ENCODE measurements at regions not wholly inside any gene's neighbourhood (a gene's known extent, or its start where the extent isn't known, plus 50 kb on each side); places are given as distances from the start of the nearest gene placed in this dataset.

DNA sequence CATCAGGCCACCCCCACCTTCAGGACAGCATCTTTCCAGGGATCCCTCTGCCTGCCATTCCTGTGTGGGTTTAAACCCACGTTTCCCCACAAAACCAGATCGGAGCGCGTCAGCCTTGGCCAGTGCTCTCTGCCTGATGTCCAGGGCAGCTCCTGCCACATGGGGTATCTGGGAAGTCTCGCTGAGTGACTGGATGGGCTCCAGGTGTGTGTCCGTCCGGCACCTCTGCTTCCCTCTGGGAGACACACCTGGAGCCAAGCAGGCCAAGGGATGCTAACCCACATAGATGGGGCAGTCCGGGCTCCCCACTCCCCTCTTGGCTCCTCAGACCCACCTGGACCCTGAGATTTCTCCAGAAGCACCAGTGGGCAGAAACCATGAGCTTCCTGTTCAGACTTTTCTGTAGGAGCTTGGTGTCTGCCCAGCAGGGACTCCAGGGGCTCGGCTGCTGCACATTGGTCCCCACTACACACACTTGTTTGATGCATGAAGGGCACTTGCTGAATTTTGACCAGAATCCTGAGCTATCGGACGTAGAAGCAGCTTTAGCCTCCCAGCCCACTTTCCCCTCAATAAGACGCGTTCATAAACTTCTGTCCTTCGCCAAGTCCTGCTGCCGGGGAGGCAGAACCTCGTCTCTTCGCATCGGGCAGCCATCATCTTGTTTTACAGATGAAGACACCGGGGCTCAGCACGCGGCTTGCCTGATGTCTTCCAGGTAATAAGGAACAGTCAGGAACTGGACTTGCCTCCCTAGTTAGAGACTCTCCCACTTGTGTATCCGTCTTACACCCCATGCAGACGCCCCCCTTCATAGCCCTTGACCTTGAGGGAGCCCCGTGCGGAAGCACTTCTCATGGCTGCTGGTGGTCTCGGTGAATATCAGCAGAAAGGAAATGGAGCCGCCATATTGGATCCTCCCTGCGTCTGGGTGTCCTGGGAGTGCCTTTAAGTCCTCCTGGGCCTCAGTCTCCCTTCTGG is 91.6 kb upstream of the ZNF469 start:
- no peaks in the 10 kb centered on the region for H3K36me3 Mint-ChIP-seq (ENCODE audit: insufficient read depth, unreplicated experiment)
- no TSS peak for BruUV-seq (replicated peaks)
- no peaks in the 10 kb centered on the region for H3K9me3 Mint-ChIP-seq (ENCODE audit: unreplicated experiment)
- no peaks in the 10 kb centered on the region for H3K4me1 Mint-ChIP-seq (ENCODE audit: insufficient read depth, unreplicated experiment)
- intact Hi-C loops (cut with micrococcal nuclease): no loop called here
- CTCF ChIA-PET: interaction anchor here (0.5 to 0.6 kb wide), 2 partner anchors 16 to 75 kb away, joined by 3 read pairs; no protein-coding TSS in a partner anchor
- no peak overlapping the region for H3K27ac Mint-ChIP-seq (ENCODE audit: low read depth, unreplicated experiment)
- DNase-seq (ENCODE audit: unreplicated experiment): no peak
- H3K4me3 Mint-ChIP-seq (ENCODE audit: unreplicated experiment): no peak overlapping the region
- POLR2A ChIA-PET: no interaction called here
- no peaks in the 10 kb centered on the region for H3K27me3 Mint-ChIP-seq (ENCODE audit: insufficient read depth, unreplicated experiment)
- TF ChIP-seq, protein P1, sequence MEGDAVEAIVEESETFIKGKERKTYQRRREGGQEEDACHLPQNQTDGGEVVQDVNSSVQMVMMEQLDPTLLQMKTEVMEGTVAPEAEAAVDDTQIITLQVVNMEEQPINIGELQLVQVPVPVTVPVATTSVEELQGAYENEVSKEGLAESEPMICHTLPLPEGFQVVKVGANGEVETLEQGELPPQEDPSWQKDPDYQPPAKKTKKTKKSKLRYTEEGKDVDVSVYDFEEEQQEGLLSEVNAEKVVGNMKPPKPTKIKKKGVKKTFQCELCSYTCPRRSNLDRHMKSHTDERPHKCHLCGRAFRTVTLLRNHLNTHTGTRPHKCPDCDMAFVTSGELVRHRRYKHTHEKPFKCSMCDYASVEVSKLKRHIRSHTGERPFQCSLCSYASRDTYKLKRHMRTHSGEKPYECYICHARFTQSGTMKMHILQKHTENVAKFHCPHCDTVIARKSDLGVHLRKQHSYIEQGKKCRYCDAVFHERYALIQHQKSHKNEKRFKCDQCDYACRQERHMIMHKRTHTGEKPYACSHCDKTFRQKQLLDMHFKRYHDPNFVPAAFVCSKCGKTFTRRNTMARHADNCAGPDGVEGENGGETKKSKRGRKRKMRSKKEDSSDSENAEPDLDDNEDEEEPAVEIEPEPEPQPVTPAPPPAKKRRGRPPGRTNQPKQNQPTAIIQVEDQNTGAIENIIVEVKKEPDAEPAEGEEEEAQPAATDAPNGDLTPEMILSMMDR (IDR thresholded peaks at IDR 0.05; ENCODE audit: unreplicated experiment): no peak

DNA sequence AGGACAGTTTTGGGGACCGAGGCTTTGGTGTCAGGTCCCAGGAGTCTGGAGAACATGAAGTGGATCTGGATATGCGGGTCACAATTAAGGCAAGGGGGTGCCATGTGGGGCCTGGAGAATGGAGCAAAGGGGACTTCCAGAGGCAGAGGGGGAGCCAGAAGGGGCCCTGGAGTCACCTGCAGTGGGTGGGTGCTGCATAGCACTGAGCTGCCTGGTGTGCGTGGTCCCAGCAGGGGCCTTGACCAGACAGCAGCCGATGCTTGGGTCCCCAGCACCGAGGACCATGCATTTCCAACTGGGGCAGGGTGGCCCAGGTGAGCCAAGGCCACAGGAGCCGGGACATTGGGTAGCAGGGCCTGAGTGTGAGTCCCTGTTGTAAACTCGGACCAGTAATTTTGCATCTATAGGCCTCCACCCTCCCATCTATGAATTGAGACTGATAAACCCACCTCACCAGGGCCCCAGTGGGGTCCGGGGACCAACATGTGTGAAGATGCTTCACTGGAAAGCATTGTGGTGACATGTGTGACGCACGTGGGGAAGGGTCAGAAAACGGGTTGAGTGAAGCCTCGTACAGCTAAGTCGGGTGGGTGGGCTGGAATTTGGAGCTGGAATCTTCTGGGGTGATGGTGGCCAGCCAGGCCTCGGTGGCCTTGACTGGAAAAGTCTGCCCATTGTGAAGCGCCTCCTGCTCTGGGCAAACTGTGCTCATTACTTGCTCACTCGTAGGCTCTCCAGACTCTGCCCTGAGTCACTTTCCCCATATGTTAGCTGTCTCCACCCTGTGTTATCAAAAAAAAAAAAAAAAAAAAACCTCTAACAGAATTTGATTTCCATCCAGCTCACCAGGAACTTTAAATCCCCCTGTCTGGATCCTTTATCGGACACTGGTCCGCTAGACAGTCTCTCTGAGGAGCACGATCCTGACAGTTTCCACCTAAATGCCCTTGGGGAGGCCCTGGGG is 90.5 kb upstream of the ZNF469 start:
- no peaks in the 10 kb centered on the region for H3K36me3 Mint-ChIP-seq (ENCODE audit: insufficient read depth, unreplicated experiment)
- H3K27me3 Mint-ChIP-seq (ENCODE audit: insufficient read depth, unreplicated experiment): no peaks in the 10 kb centered on the region
- no peak overlapping the region for H3K27ac Mint-ChIP-seq (ENCODE audit: low read depth, unreplicated experiment)
- no peak for DNase-seq (ENCODE audit: unreplicated experiment)
- no peaks in the 10 kb centered on the region for H3K9me3 Mint-ChIP-seq (ENCODE audit: unreplicated experiment)
- ChIA-PET CTCF (no interaction called here), POLR2A (interaction anchor here (1.1 kb wide), 1 partner anchor 49 kb away, joined by 3 read pairs; no protein-coding TSS in a partner anchor)
- TF ChIP-seq, protein P1 (IDR thresholded peaks at IDR 0.05; ENCODE audit: unreplicated experiment): no peak
- BruUV-seq (replicated peaks): no TSS peak
- intact Hi-C loops (cut with micrococcal nuclease): no loop called here
- no peak overlapping the region for H3K4me3 Mint-ChIP-seq (ENCODE audit: unreplicated experiment)
- peaks cover 2% of the 10 kb centered on the region for H3K4me1 Mint-ChIP-seq (ENCODE audit: insufficient read depth, unreplicated experiment)

DNA sequence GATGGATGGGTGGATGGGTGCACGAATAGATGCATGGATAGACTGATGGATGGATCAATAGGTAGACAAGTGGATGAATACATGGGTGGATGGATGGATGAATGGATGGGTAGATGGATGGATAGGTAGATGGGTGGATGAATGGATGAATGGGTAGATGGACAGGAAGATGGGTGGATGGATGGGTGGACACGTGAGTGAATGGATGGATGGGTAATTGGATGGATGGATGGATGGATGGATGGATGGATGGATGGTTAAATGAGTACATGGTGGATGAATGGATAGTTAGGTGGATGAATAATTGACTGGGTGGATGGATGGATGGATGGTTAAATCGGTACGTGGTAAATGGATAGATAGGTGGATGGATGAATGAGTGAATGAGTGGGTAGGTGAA is 89.7 kb upstream of the ZNF469 start:
- TF ChIP-seq, protein P1 (IDR thresholded peaks at IDR 0.05; ENCODE audit: unreplicated experiment): no peak
- intact Hi-C loops (cut with micrococcal nuclease): no loop called here
- H3K9me3 Mint-ChIP-seq (ENCODE audit: unreplicated experiment): no peaks in the 10 kb centered on the region
- peaks cover 10% of the 10 kb centered on the region for H3K4me1 Mint-ChIP-seq (ENCODE audit: insufficient read depth, unreplicated experiment)
- BruUV-seq (replicated peaks): no TSS peak
- no peak for DNase-seq (ENCODE audit: unreplicated experiment)
- CTCF ChIA-PET: no interaction called here
- H3K4me3 Mint-ChIP-seq (ENCODE audit: unreplicated experiment): no peak overlapping the region
- no peaks in the 10 kb centered on the region for H3K36me3 Mint-ChIP-seq (ENCODE audit: insufficient read depth, unreplicated experiment)
- no peak overlapping the region for H3K27ac Mint-ChIP-seq (ENCODE audit: low read depth, unreplicated experiment)
- POLR2A ChIA-PET: no interaction called here
- H3K27me3 Mint-ChIP-seq (ENCODE audit: insufficient read depth, unreplicated experiment): no peaks in the 10 kb centered on the region

Measured in MCF 10A (cell line).